ENCODE measurements at regions not wholly inside any gene's neighbourhood (a gene's known extent, or its start where the extent isn't known, plus 50 kb on each side); places are given as distances from the start of the nearest gene placed in this dataset.

DNA sequence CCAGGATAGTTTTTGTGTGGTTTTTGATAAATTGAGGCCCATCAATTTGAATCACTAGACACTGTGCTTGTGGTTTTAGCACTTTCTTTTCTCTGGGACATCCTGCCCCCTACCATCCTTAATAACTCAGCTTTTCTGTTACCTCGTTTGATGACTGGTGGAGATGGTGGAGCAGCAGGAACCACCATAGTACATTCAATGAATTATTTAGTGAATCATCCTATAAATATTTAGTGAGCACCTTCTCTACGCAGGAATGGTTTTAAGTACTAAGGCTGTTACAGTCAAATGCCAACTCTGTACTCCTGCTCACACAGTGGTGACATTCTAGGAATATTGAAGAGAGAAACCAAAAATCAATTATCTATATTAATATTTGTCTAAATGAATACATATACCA lies 585.2 kb downstream of the HAO1 start:
- DNase-seq: no peak

DNA sequence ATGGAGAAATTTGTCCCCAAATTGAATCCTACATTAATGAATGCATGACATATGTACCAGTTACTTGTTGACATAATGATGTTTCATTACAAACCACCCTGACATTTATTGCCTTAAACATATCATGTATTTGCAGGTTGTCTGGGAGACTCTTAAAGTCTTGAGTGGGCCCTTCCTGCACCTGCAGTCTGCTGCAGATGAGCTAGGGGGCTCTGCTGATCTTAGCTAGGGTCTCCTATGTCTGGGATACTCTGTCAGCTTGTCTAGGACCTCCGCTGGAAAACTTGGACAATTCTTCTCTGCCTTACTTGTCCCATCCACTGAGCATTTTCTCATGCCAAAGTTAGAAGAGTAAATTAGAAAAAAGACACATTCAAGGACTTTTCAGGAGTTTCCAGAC lies 581.6 kb downstream of the HAO1 start:
- DNase-seq: no peak

DNA sequence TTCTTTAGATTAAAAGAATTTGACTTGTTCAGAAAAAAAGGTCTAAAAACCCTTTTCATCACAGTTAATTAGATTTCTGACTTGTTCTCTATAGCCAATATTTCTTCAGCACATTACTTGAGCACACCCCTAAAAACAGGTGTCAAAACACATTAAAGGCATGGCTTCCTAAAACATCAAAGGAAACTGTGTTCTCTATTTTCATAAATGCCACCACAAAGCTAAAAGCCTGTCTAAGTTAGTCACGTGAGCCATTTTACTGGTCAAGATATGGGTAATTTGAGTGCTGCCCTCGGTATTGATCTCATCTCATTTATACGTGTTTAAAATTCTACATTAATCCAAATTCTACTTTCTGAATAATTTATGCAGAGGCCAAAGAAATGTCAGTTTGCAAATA lies 580.5 kb downstream of the HAO1 start:
- DNase-seq: no peak

DNA sequence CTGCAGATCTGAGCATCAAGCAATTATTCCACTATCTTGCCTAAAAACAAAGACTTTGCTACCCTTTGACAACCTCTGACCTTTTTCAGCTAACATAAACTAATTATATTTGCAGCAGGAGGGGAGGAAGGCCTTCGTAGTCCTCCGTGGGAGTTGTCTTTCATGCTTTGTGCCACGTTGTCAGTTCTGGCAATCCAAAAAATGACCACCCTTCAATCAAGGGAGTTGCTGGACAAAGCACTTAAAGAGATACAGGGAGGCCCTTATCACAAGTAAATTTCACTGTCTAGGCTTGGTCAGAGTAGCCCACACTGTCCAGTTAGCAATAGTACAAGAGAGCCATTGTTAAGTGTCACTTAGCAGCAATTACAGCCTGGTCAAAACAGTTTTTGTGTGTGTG lies 578.9 kb downstream of the HAO1 start:
- DNase-seq: peak; percentile 73

DNA sequence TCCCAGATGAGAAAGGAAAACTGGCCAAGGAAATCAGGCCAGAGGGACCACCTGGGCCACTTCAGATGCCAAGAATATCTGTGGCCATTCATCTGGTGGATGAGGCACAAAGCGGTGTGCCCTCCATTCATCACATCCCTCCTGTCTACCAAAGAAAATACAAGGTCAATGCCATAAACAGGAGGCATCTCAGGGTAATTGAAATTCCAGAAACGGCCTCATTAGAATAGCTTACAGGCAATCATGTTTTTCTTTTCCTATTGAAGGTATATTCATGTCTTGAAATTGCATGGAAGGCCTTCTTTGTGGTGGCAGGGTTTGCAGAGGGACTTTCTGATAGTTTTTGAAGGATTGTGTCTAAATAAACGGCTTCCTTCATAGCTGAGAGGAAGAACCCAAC lies 578.3 kb downstream of the HAO1 start:
- no peak for DNase-seq

GRCh38 chr20:7362601-7363000 lies 577.7 kb downstream of the HAO1 start:
- peak; percentile 89 for DNase-seq

GRCh38 chr20:7366189-7366588 lies 574.1 kb downstream of the HAO1 start:
- no peak for DNase-seq

- no peak for DNase-seq
Measured at GRCh38 chr20:7371518-7372163, 568.6 kb downstream of the HAO1 start.

GRCh38 chr20:7375905-7376304 lies 564.4 kb downstream of the HAO1 start:
- no peak for DNase-seq

DNA sequence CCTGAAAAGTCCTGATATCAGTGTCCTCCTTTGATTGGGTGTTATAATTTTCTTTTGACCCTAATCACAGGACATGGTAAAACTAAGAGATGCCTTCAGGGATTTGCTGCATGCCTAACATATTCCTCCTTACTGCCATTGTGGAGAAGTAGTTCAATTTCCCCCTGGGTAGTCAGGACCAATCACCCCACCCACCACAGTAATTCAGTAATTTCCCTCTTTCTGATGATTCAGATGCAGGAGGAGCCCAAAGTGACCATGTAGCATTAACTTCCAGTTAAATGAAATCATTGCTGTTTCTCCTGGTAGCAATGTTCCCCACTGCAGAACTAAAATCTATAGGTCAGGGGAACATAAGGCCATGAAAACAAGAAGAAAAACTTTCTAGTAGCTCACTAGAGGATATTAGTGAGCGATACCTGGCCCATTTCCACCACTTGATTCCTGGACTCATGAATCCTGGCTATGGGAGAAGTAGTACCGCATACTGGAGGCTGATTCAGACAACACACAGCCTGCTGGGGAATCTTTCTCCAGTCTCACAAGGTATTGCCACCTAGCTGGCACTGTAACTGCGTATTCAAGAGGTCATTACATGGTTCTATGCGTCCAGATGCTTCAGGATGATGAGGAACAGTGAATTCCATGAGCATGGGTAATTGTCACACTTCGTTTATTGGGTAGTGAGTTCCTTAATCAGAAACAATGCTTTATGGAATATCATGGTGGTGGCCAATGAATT lies 561.2 kb downstream of the HAO1 start:
- DNase-seq: no peak

GRCh38 chr20:7379621-7380220 lies 560.5 kb downstream of the HAO1 start:
- DNase-seq: no peak

DNA sequence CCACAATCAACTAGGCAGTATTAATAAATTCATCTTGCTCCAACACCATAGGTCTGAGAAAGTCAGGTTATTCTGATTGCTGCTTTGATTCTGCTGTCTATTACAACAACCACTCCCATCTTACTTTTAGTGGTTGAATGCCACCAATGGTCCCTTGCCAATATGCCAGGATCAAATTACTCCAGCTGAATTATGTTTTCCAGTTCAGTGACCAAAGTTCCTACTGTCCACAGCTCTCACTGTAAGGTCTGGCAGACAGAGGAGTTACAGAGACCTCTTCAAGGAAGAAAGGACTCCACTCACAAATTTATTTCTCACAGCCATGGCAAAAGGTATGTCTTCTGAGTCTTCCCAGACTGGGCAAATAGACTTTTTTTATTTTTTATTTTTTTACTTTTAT lies 557.0 kb downstream of the HAO1 start:
- no peak for DNase-seq

DNA sequence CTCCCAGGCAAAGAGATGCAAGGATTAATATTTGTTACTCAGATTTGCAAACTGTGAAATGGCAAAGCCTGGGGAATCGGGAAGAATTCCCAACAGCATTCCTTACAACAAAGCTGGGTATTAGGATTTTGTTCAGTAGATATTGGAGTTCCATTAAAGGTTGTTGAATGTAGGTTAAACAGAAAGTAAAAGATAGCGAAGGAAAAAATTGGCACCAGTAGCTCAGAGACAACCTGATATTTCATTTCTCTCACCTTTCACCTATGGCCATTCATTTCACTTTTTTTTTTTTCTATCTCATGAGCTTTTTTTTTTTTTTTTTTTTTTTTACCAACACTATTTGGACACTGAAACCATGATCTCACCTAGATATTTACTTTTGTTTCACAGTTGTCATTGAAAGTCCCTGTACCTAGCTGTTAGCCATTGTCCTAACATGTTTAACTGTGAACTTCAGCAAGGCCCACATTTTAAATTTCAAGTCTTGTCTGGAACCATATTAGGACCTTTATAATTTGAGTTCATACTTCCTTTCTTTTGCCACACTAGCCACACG lies 552.5 kb downstream of the HAO1 start:
- DNase-seq: no peak

- no peak for DNase-seq
Measured at GRCh38 chr20:7389216-7389615, 551.0 kb downstream of the HAO1 start.

DNA sequence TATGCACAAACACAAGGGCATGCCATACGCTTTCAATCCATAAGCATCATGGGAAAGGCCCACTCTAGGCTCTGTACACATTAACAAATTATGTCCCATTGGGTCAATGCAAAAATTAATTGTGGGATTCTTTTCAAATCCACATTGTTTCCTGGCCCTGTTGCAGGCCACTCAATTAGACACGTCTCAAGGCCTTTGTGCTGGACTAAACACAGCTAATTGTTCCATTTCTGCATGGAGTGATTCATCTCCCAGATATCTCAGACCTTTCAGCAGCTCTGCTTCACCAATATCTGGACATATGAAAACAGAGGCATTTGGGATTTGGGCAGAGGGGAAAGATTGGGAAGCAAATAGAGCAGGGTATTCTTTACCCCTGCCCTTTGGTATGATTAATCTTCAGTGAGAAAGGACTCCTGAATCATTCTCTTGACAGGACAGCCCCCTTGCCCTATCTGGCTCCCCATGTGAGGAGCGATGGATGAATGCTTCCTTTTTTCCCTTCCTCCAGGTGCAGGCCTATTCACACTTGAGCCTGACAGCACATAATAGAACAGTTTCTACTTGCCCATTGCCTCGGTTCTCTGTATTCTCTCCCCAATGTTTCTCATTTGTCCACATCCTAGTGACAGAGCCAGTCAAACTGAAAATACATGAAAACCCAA lies 547.6 kb downstream of the HAO1 start:
- no peak for DNase-seq

GRCh38 chr20:7399114-7399513 lies 541.1 kb downstream of the HAO1 start:
- no peak for DNase-seq

- no peak for DNase-seq
Measured at GRCh38 chr20:7399575-7399974, 540.7 kb downstream of the HAO1 start.

- no peak for DNase-seq
Measured at GRCh38 chr20:7406671-7407070, 533.6 kb downstream of the HAO1 start.

- DNase-seq: no peak
Measured at GRCh38 chr20:7410150-7410549, 530.1 kb downstream of the HAO1 start.

- DNase-seq: no peak
Measured at GRCh38 chr20:7411075-7411474, 529.2 kb downstream of the HAO1 start.

GRCh38 chr20:7415427-7415826 lies 524.8 kb downstream of the HAO1 start:
- DNase-seq: no peak

DNA sequence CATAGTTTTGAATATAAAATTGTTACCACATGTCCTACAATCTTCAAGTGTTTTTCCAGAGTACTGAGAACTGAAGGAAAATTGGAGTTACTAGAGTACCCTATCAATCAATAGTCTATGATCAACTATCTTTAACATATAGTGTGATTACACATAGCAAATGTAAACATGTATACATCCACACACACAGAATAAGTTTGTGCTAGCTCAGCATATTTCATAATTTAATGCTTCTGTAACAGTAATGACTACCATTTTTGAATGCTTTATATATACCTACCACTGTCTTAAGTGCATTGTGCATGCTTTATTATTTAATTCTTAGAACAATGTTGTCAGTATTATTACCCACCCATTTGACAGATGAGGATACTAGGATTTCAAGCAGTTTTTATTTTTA lies 523.9 kb downstream of the HAO1 start:
- DNase-seq: no peak

DNA sequence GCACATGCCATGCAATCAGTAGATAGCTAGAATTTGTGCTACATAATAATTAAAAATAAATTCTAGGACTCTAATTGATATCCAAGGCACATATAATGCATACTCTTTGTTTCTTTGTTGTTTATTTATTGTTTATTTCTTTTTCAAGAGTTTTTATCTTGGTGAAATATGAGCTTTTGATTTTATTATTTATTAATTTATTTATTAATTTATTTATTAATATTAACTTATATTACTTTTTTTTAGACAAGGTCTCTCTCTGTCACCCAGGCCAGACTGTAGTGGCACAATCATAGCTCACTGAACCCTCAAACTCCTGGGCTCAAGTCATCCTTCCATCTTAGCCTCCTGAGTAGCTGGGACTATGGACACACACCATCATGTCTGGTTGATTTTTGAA lies 519.9 kb downstream of the HAO1 start:
- no peak for DNase-seq
